SU-DHL-6 (cell line): ENCODE measurements at regions not wholly inside any gene's neighbourhood (a gene's known extent, or its start where the extent isn't known, plus 50 kb on each side); places are given as distances from the start of the nearest gene placed in this dataset.
"Not testable (repeated sequence)": the region's sequence is repeated elsewhere in the genome, so short reads cannot be mapped to it uniquely, and the experiment has no call there.

ENCODE experiments used
- CTCF ChIP-seq: fragments of 200-600 bp; sonication (generic); IDR thresholded peaks from one replicate; pipeline ENCODE4 v1.5.1; 2017; ENCODE audit warnings: antibody characterized with exemption, mild to moderate bottlenecking, low read length, moderate library complexity; ENCODE audit not compliant: insufficient read depth, poor library complexity, severe bottlenecking
- EZH2phosphoT487 ChIP-seq: fragments of 200-600 bp; sonication (generic), shearing (Covaris generic); conservative IDR thresholded peaks from 2 replicates; pipeline ENCODE4 v1.6.1; 2018; ENCODE audit warnings: mild to moderate bottlenecking, antibody characterized with exemption, low read length, moderate library complexity, mixed read lengths

- not testable (repeated sequence) for TF ChIP-seq CTCF, EZH2phosphoT487
Measured at GRCh38 chr13:53305419-53305818, 276.8 kb downstream of the OLFM4 start.
